K562 (cell line): ENCODE measurements at regions not wholly inside any gene's neighbourhood (a gene's known extent, or its start where the extent isn't known, plus 50 kb on each side); places are given as distances from the start of the nearest gene placed in this dataset.

Experiments
- CAMTA2 ChIP-seq: fragments of 250-450 bp; sonication (Bioruptor Pico); conservative IDR thresholded peaks from 2 replicates; pipeline ENCODE4 v1.5.1; 2022
- CHD2 ChIP-seq: IDR thresholded peaks from 2 replicates; pipeline ENCODE4 v1.6.1; 2011; ENCODE audit warnings: low read depth, low read length
- GABPA ChIP-seq: fragments of 200-800 bp; sonication (Bioruptor generic); conservative IDR thresholded peaks from 2 replicates; pipeline ENCODE4 v1.6.1; 2016; ENCODE audit warnings: low read depth, missing genetic modification characterization, missing compliant biosample characterization
- PHTF2 ChIP-seq: fragments of 250-450 bp; sonication (Bioruptor Pico); IDR thresholded peaks from 2 replicates; pipeline ENCODE4 v1.5.0; 2021; ENCODE audit warnings: mild to moderate bottlenecking
- PTTG1 ChIP-seq: fragments of 450-650 bp; IDR thresholded peaks from 2 replicates; pipeline ENCODE4 v1.6.1; 2016; ENCODE audit warnings: low read depth, mild to moderate bottlenecking, missing genetic modification characterization, missing compliant biosample characterization
- SLC30A9 ChIP-seq: fragments of 250-450 bp; sonication (Bioruptor Pico); IDR thresholded peaks from 2 replicates; pipeline ENCODE4 v1.8.0; 2022; ENCODE audit warnings: mild to moderate bottlenecking, moderate library complexity
- SMARCC2 ChIP-seq: fragments of 450-650 bp; IDR thresholded peaks from 2 replicates; pipeline ENCODE4 v1.6.1; 2017; ENCODE audit warnings: antibody characterized with exemption, moderate library complexity, mild to moderate bottlenecking, low read depth
- ZNF217 ChIP-seq: sonication (generic); formaldehyde crosslinking; IDR thresholded peaks from 2 replicates; pipeline ENCODE4 v1.8.0; 2022; ENCODE audit warnings: mild to moderate bottlenecking, missing genetic modification reagents
- ZNF696 ChIP-seq: fragments of 250-450 bp; sonication (Bioruptor Pico); conservative IDR thresholded peaks from 2 replicates; pipeline ENCODE4 v1.4.0; 2020; ENCODE audit warnings: mild to moderate bottlenecking, moderate library complexity
- TF ChIP-seq, protein P1 (sequence below), 2 experiments: fragments of 450-650 bp in 1 of 2; sonication (generic) in 1 of 2; formaldehyde crosslinking in 1 of 2; IDR thresholded peaks in 1 of 2; conservative IDR thresholded peaks in 1 of 2; 2 replicates each; pipeline versions ENCODE4 v1.6.1 to v1.8.1; 2016 to 2023; ENCODE audit warnings: mild to moderate bottlenecking in 2 of 2, moderate library complexity in 2 of 2, inconsistent platforms in 1 of 2, missing genetic modification reagents in 1 of 2

DNA sequence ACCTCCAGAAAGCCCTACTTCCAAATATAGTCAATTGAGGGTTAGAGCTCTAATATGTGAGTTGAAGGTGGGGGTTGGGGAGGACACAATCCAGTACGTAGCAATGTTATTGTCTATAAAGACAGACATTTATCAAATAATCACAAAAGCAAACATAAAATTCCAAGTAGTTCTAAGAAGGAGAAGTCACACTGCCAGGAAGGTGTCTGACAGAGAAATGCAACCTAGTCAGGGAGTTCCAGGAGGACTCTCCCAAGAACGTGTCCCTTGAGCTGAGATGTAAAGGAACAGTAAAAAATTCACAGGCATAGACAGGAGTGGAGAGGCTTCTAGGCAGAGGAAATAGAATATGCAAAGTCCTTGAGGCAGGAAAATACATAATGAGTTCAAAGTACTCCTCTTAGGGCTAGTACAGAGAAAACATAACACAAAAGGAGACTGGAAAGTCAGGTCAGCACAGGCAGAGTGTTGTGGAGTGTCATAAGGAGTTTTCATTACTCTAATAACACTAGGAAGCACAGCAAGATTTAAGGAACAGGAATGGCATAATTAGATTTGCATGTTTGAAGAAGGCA, 277.6 kb upstream of the STT3B start:
- TF ChIP-seq GABPA (tag) (no peak), ZNF217 (CRISPR knock-in tag) (no peak), SMARCC2 (no peak), SLC30A9 (no peak), CHD2 (no peak), CAMTA2 (CRISPR knock-in tag) (no peak), PHTF2 (no peak), ZNF696 (CRISPR knock-in tag) (no peak), PTTG1 (tag) (no peak)
- TF ChIP-seq, protein P1, sequence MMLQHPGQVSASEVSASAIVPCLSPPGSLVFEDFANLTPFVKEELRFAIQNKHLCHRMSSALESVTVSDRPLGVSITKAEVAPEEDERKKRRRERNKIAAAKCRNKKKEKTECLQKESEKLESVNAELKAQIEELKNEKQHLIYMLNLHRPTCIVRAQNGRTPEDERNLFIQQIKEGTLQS (IDR thresholded peaks at IDR 0.05): no peak
- TF ChIP-seq, protein P1 (CRISPR knock-in tag; conservative IDR thresholded peaks at IDR 0.05): no peak
